OCI-LY1 (cell line): ENCODE measurements at regions not wholly inside any gene's neighbourhood (a gene's known extent, or its start where the extent isn't known, plus 50 kb on each side); places are given as distances from the start of the nearest gene placed in this dataset.

Source experiments
- CTCF ChIP-seq: fragments of 200-600 bp; sonication (generic), shearing (Covaris generic); IDR thresholded peaks from 2 replicates; pipeline ENCODE4 v1.5.1; 2017; ENCODE audit warnings: mild to moderate bottlenecking, antibody characterized with exemption, low read length, moderate library complexity, mixed read lengths
- EZH2 ChIP-seq: fragments of 200-600 bp; sonication (generic), shearing (Covaris generic); IDR thresholded peaks from 2 replicates; pipeline ENCODE4 v1.8.0; 2017; ENCODE audit warnings: borderline replicate concordance, mixed run types, mild to moderate bottlenecking, antibody characterized with exemption, low read length, moderate library complexity, mixed read lengths

DNA sequence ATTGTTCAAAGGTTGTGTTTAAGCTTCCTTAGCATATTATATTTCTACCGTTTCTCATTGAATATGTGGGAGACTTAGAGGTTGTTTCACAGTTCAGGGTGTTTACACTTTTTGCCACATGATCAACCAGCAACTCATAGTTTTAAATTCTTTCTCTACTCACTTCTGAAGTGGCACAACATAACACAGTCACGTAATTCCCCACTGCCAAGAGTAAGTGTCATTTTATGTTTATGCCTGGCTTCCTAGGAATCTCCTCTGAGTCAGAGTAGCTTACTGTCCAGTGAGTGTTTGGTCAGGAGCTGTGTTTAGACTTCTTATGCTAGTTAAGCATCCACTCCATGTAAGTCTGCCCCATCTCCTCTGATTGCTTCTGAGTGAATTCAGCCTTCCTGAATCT is 520.8 kb upstream of the KIRREL3 start:
- TF ChIP-seq CTCF (no peak), EZH2 (no peak)
